ENCODE measurements at regions not wholly inside any gene's neighbourhood (a gene's known extent, or its start where the extent isn't known, plus 50 kb on each side); places are given as distances from the start of the nearest gene placed in this dataset.

- no peak for TF ChIP-seq CTCF (IDR thresholded peaks at IDR 0.05; ENCODE audit: low read depth, low read length, missing control alignments)
- DNase-seq, result no peak
- Histone ChIP-seq H3K4me3 (ENCODE audit: low read depth, low read length) (no peak overlapping the region), H3K36me3 (replicated peaks) (no peaks in the 10 kb centered on the region), H3K27me3 (replicated peaks) (no peaks in the 10 kb centered on the region), H3K27ac (no peak overlapping the region)
- in situ Hi-C loops (cut with HindIII; ENCODE audit: low pct_ligation_motif_present, low sequenced_read_pairs), result no loop called here
These were observed 72.2 kb upstream of the DPT start for GRCh38 chr1:168801032-168801745.

- Histone ChIP-seq H3K27ac (no peak overlapping the region), H3K36me3 (replicated peaks) (no peaks in the 10 kb centered on the region), H3K27me3 (replicated peaks) (no peaks in the 10 kb centered on the region), H3K4me3 (ENCODE audit: low read depth, low read length) (no peak overlapping the region)
- TF ChIP-seq CTCF (IDR thresholded peaks at IDR 0.05; ENCODE audit: low read depth, low read length, missing control alignments), result no peak
- in situ Hi-C loops (cut with HindIII; ENCODE audit: low pct_ligation_motif_present, low sequenced_read_pairs), result no loop called here
- DNase-seq, result no peak
These were observed 75.0 kb upstream of the DPT start for GRCh38 chr1:168803806-168804510.

- Histone ChIP-seq H3K27me3 (replicated peaks) (no peaks in the 10 kb centered on the region), H3K4me3 (ENCODE audit: low read depth, low read length) (no peak overlapping the region), H3K27ac (no peak overlapping the region), H3K36me3 (replicated peaks) (no peaks in the 10 kb centered on the region)
- no peak for TF ChIP-seq CTCF (IDR thresholded peaks at IDR 0.05; ENCODE audit: low read depth, low read length, missing control alignments)
- DNase-seq, result no peak
- in situ Hi-C loops (cut with HindIII; ENCODE audit: low pct_ligation_motif_present, low sequenced_read_pairs), result no loop called here
These were observed 77.9 kb upstream of the DPT start for GRCh38 chr1:168806952-168807351.

GRCh38 chr1:168811176-168811575 is 82.2 kb upstream of the DPT start:
- DNase-seq, result no peak
- Histone ChIP-seq H3K4me3 (ENCODE audit: low read depth, low read length) (no peak overlapping the region), H3K27me3 (replicated peaks) (no peaks in the 10 kb centered on the region), H3K36me3 (replicated peaks) (no peaks in the 10 kb centered on the region), H3K27ac (no peak overlapping the region)
- TF ChIP-seq CTCF (IDR thresholded peaks at IDR 0.05; ENCODE audit: low read depth, low read length, missing control alignments), result no peak
- in situ Hi-C loops (cut with HindIII; ENCODE audit: low pct_ligation_motif_present, low sequenced_read_pairs), result no loop called here

GRCh38 chr1:168819668-168820067 is 90.7 kb upstream of the DPT start:
- H3K27ac ChIP-seq, result no peak overlapping the region
- no peaks in the 10 kb centered on the region for H3K36me3 ChIP-seq (replicated peaks)
- in situ Hi-C loops (cut with HindIII; ENCODE audit: low pct_ligation_motif_present, low sequenced_read_pairs), result no loop called here
- no peak for TF ChIP-seq CTCF (IDR thresholded peaks at IDR 0.05; ENCODE audit: low read depth, low read length, missing control alignments)
- no peaks in the 10 kb centered on the region for H3K27me3 ChIP-seq (replicated peaks)
- no peak overlapping the region for H3K4me3 ChIP-seq (ENCODE audit: low read depth, low read length)
- no peak for DNase-seq

All from brain microvascular endothelial cell (primary cell).